ENCODE measurements at regions not wholly inside any gene's neighbourhood (a gene's known extent, or its start where the extent isn't known, plus 50 kb on each side); places are given as distances from the start of the nearest gene placed in this dataset.

DNA sequence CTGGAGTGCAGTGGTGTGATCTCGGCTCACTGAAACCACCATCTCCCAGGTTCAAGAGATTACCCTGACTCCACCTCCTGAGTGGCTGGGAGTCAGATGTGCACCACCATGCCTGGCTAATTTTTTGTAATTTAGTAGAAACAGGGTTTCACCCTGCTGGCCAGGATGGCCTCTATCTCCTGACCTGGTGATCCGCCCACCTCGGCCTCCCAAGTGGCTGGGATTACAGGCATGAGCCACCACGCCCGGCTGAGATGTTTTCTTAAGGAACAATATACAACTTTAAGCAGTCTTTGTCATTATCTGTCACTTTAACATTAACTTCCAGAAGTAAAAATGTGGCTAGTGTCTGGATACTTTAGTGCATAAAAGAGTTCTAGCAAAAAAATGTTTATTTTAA is 272.6 kb upstream of the FAT3 start:
- Histone ChIP-seq H3K9ac (ENCODE audit: low read length in 5 of 5) (no peak overlapping the region), H3K9me3 (ENCODE audit: control insufficient read depth in 5 of 5, low read length in 5 of 5) (peaks cover 0 to 7% (median 0%) of the 10 kb centered on the region in 5 donors), H3K4me1 (ENCODE audit: control insufficient read depth in 5 of 5, insufficient read depth in 5 of 5, low read length in 5 of 5) (peaks cover 0 to 9% (median 7%) of the 10 kb centered on the region in 5 donors), H3K27me3 (ENCODE audit: control insufficient read depth in 5 of 5, insufficient read depth in 4 of 5, low read length in 5 of 5) (no peaks in the 10 kb centered on the region), H3K4me3 (ENCODE audit: low read depth in 1 of 5, low read length in 5 of 5) (no peak overlapping the region), H3K27ac (ENCODE audit: low read depth, low read length) (no peak overlapping the region), H3K36me3 (ENCODE audit: control insufficient read depth in 5 of 5, insufficient read depth in 5 of 5, low read length in 5 of 5) (no peaks in the 10 kb centered on the region)

- Histone ChIP-seq H3K9ac (ENCODE audit: low read length in 5 of 5) (no peak overlapping the region), H3K36me3 (ENCODE audit: control insufficient read depth in 5 of 5, insufficient read depth in 5 of 5, low read length in 5 of 5) (no peaks in the 10 kb centered on the region), H3K27ac (ENCODE audit: low read depth, low read length) (no peak overlapping the region), H3K4me3 (ENCODE audit: low read depth in 1 of 5, low read length in 5 of 5) (no peak overlapping the region), H3K9me3 (ENCODE audit: control insufficient read depth in 5 of 5, low read length in 5 of 5) (no peaks in the 10 kb centered on the region), H3K4me1 (ENCODE audit: control insufficient read depth in 5 of 5, insufficient read depth in 5 of 5, low read length in 5 of 5) (peaks cover 0 to 17% (median 14%) of the 10 kb centered on the region in 5 donors), H3K27me3 (ENCODE audit: control insufficient read depth in 5 of 5, insufficient read depth in 4 of 5, low read length in 5 of 5) (no peaks in the 10 kb centered on the region)
These were observed 277.3 kb upstream of the FAT3 start for GRCh38 chr11:91947215-91947820.

DNA sequence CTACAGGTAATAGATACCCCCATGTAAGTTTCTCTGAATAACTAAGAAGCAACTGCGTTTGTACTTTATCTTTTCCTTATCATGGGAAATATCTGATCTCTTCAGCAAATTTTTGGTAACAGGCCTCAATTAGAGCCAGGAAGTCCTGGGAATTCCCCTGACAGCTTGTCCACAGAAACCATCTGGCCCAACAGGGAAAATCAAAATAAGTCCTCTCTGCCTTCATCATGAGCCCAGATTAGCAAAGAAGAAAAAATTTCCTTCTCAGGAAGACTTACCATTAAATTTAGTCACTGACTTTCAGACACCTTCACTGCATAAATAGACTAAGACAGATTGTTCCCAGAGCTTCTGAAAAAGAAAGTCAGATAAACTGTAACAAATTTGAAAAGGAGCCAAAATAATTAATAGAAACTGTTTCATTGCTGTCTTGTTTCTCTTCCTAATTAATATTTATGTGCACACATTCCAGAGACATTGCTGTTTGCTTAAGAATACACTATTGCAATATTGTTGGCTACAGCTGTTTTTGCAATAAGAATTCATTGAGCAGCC is 278.1 kb upstream of the FAT3 start:
- no peak overlapping the region for H3K4me3 ChIP-seq (ENCODE audit: low read depth in 1 of 5, low read length in 5 of 5)
- H3K36me3 ChIP-seq (ENCODE audit: control insufficient read depth in 5 of 5, insufficient read depth in 5 of 5, low read length in 5 of 5): no peaks in the 10 kb centered on the region
- no peak overlapping the region for H3K9ac ChIP-seq (ENCODE audit: low read length in 5 of 5)
- H3K4me1 ChIP-seq (ENCODE audit: control insufficient read depth in 5 of 5, insufficient read depth in 5 of 5, low read length in 5 of 5): peaks cover 0 to 17% (median 14%) of the 10 kb centered on the region in 5 donors
- H3K27ac ChIP-seq (ENCODE audit: low read depth, low read length): peak overlapping the region; percentile 2
- no peaks in the 10 kb centered on the region for H3K9me3 ChIP-seq (ENCODE audit: control insufficient read depth in 5 of 5, low read length in 5 of 5)
- no peaks in the 10 kb centered on the region for H3K27me3 ChIP-seq (ENCODE audit: control insufficient read depth in 5 of 5, insufficient read depth in 4 of 5, low read length in 5 of 5)

- H3K36me3 ChIP-seq (ENCODE audit: control insufficient read depth in 5 of 5, insufficient read depth in 5 of 5, low read length in 5 of 5): no peaks in the 10 kb centered on the region
- no peaks in the 10 kb centered on the region for H3K27me3 ChIP-seq (ENCODE audit: control insufficient read depth in 5 of 5, insufficient read depth in 4 of 5, low read length in 5 of 5)
- H3K4me1 ChIP-seq (ENCODE audit: control insufficient read depth in 5 of 5, insufficient read depth in 5 of 5, low read length in 5 of 5): peaks cover 0 to 13% (median 7%) of the 10 kb centered on the region in 5 donors
- no peak overlapping the region for H3K27ac ChIP-seq (ENCODE audit: low read depth, low read length)
- no peaks in the 10 kb centered on the region for H3K9me3 ChIP-seq (ENCODE audit: control insufficient read depth in 5 of 5, low read length in 5 of 5)
- H3K9ac ChIP-seq (ENCODE audit: low read length in 5 of 5): no peak overlapping the region
- no peak overlapping the region for H3K4me3 ChIP-seq (ENCODE audit: low read depth in 1 of 5, low read length in 5 of 5)
These were observed 289.5 kb upstream of the FAT3 start for GRCh38 chr11:91935120-91935519.

DNA sequence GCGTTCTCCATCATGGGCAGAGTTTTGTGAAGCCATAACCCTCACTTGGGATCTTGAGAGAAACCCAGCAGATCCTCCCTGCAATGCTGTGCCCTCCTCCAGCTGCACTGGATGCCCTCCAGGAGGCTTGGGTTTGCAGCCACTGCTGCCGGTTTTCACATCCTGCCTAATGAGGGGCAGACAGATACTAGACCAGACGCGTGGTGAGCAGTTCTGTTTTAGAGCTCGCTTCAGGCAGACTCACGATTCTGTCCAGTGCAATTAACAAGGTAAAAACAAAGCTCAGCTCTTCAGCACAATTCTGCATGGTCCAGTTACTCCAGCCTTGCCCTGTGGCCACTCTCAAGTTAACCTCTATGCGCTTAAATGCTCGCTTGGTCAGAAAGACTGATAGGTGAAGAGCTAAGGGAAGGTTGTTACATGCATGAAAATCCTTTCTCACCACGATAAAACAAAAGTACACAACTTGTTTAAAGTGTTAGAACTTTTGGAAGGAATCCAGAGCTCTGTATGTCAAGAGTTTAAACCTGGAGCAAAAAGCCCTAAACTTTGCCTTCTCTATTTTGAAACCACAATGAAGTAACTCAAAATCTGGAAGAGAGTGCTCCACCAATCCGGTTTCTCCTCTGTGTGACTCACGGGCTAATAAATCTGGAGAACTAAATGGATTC is 292.3 kb upstream of the FAT3 start:
- Histone ChIP-seq H3K9ac (ENCODE audit: low read length in 5 of 5) (no peak overlapping the region), H3K9me3 (ENCODE audit: control insufficient read depth in 5 of 5, low read length in 5 of 5) (no peaks in the 10 kb centered on the region), H3K4me1 (ENCODE audit: control insufficient read depth in 5 of 5, insufficient read depth in 5 of 5, low read length in 5 of 5) (peaks cover 0 to 16% (median 7%) of the 10 kb centered on the region in 5 donors), H3K27me3 (ENCODE audit: control insufficient read depth in 5 of 5, insufficient read depth in 4 of 5, low read length in 5 of 5) (no peaks in the 10 kb centered on the region), H3K36me3 (ENCODE audit: control insufficient read depth in 5 of 5, insufficient read depth in 5 of 5, low read length in 5 of 5) (no peaks in the 10 kb centered on the region), H3K27ac (ENCODE audit: low read depth, low read length) (no peak overlapping the region), H3K4me3 (ENCODE audit: low read depth in 1 of 5, low read length in 5 of 5) (peak overlapping the region in 1 of 5 donors; percentile 31)

DNA sequence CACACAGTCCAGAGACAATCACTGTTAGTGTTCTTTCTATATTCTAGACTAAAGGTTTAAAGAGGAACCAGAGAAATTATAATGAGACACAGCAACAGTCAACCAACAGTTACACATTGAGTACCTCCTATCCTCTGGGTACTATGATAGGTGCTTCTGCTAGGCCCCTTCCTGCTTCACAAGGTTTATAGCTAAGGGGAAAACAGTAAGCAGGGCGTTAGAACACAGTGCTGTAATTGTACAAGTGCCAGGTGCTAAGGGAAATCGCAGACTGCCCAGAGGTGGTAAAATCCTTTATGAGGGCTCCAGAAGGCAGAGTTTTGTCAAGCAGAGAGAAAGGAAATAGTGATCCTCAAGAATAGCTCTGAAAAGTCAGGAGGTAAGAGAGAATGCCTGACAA is 297.2 kb upstream of the FAT3 start:
- Histone ChIP-seq H3K27me3 (ENCODE audit: control insufficient read depth in 5 of 5, insufficient read depth in 4 of 5, low read length in 5 of 5) (no peaks in the 10 kb centered on the region), H3K27ac (ENCODE audit: low read depth, low read length) (no peak overlapping the region), H3K9me3 (ENCODE audit: control insufficient read depth in 5 of 5, low read length in 5 of 5) (no peaks in the 10 kb centered on the region), H3K9ac (ENCODE audit: low read length in 5 of 5) (no peak overlapping the region), H3K4me3 (ENCODE audit: low read depth in 1 of 5, low read length in 5 of 5) (no peak overlapping the region), H3K36me3 (ENCODE audit: control insufficient read depth in 5 of 5, insufficient read depth in 5 of 5, low read length in 5 of 5) (no peaks in the 10 kb centered on the region), H3K4me1 (ENCODE audit: control insufficient read depth in 5 of 5, insufficient read depth in 5 of 5, low read length in 5 of 5) (peaks cover 0 to 20% (median 6%) of the 10 kb centered on the region in 5 donors)

DNA sequence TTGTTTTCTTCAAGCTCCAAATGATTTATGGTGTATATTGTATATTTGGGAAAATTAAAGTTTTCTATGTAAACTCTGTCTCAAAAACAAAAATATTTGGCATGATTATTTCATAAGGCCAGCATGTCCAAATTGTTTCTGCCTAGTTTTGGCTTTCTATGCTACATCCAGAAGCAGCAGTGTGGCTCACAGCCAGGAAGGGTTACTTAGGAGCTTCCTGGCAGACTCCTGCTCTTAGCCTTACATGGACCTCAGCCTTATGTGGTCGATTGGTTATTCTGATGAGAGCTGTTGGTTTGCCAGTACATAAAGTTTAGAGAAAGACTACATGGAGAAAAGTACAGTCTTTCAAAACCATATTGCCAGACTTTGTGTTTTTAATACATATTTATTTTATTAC is 297.7 kb upstream of the FAT3 start:
- Histone ChIP-seq H3K27me3 (ENCODE audit: control insufficient read depth in 5 of 5, insufficient read depth in 4 of 5, low read length in 5 of 5) (no peaks in the 10 kb centered on the region), H3K9me3 (ENCODE audit: control insufficient read depth in 5 of 5, low read length in 5 of 5) (no peaks in the 10 kb centered on the region), H3K4me3 (ENCODE audit: low read depth in 1 of 5, low read length in 5 of 5) (no peak overlapping the region), H3K9ac (ENCODE audit: low read length in 5 of 5) (no peak overlapping the region), H3K27ac (ENCODE audit: low read depth, low read length) (no peak overlapping the region), H3K4me1 (ENCODE audit: control insufficient read depth in 5 of 5, insufficient read depth in 5 of 5, low read length in 5 of 5) (peaks cover 0 to 15% (median 2%) of the 10 kb centered on the region in 5 donors), H3K36me3 (ENCODE audit: control insufficient read depth in 5 of 5, insufficient read depth in 5 of 5, low read length in 5 of 5) (no peaks in the 10 kb centered on the region)

DNA sequence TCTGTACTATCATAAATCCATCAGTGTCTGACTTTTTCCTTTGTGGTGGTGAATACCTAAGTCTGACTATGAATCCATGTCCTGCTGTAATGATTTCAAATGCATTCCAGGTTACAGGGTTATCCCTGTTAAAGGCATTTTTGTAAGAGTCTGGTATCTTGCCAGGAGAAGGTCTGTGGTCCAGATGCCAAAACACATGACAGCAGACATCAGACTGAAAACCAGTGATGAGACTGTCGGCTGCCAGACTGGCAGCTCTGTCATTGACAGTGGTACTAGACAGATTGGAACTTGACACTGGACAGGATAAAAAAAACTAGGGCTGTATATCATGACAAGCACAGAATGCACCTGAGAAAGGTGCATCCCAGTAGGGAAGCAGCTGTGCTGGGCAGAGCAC is 301.8 kb upstream of the FAT3 start:
- Histone ChIP-seq H3K4me1 (ENCODE audit: control insufficient read depth in 5 of 5, insufficient read depth in 5 of 5, low read length in 5 of 5) (peaks cover 0 to 12% (median 0%) of the 10 kb centered on the region in 5 donors), H3K27me3 (ENCODE audit: control insufficient read depth in 5 of 5, insufficient read depth in 4 of 5, low read length in 5 of 5) (no peaks in the 10 kb centered on the region), H3K9ac (ENCODE audit: low read length in 5 of 5) (no peak overlapping the region), H3K4me3 (ENCODE audit: low read depth in 1 of 5, low read length in 5 of 5) (no peak overlapping the region), H3K36me3 (ENCODE audit: control insufficient read depth in 5 of 5, insufficient read depth in 5 of 5, low read length in 5 of 5) (no peaks in the 10 kb centered on the region), H3K27ac (ENCODE audit: low read depth, low read length) (no peak overlapping the region), H3K9me3 (ENCODE audit: control insufficient read depth in 5 of 5, low read length in 5 of 5) (no peaks in the 10 kb centered on the region)

GRCh38 chr11:91921974-91922373 is 302.6 kb upstream of the FAT3 start:
- H3K4me1 ChIP-seq (ENCODE audit: control insufficient read depth in 5 of 5, insufficient read depth in 5 of 5, low read length in 5 of 5): peaks cover 0 to 5% (median 0%) of the 10 kb centered on the region in 5 donors
- no peaks in the 10 kb centered on the region for H3K36me3 ChIP-seq (ENCODE audit: control insufficient read depth in 5 of 5, insufficient read depth in 5 of 5, low read length in 5 of 5)
- no peaks in the 10 kb centered on the region for H3K27me3 ChIP-seq (ENCODE audit: control insufficient read depth in 5 of 5, insufficient read depth in 4 of 5, low read length in 5 of 5)
- no peaks in the 10 kb centered on the region for H3K9me3 ChIP-seq (ENCODE audit: control insufficient read depth in 5 of 5, low read length in 5 of 5)
- no peak overlapping the region for H3K9ac ChIP-seq (ENCODE audit: low read length in 5 of 5)
- no peak overlapping the region for H3K27ac ChIP-seq (ENCODE audit: low read depth, low read length)
- H3K4me3 ChIP-seq (ENCODE audit: low read depth in 1 of 5, low read length in 5 of 5): no peak overlapping the region

GRCh38 chr11:91913407-91913806 is 311.2 kb upstream of the FAT3 start:
- Histone ChIP-seq H3K27ac (ENCODE audit: low read depth, low read length) (no peak overlapping the region), H3K4me3 (ENCODE audit: low read depth in 1 of 5, low read length in 5 of 5) (no peak overlapping the region), H3K9me3 (ENCODE audit: control insufficient read depth in 5 of 5, low read length in 5 of 5) (no peaks in the 10 kb centered on the region)

More at GRCh38 chr11:91913407-91913806, 311.2 kb upstream of the FAT3 start:
- Histone ChIP-seq H3K4me1 (ENCODE audit: control insufficient read depth in 5 of 5, insufficient read depth in 5 of 5, low read length in 5 of 5) (no peaks in the 10 kb centered on the region), H3K9ac (ENCODE audit: low read length in 5 of 5) (no peak overlapping the region), H3K36me3 (ENCODE audit: control insufficient read depth in 5 of 5, insufficient read depth in 5 of 5, low read length in 5 of 5) (no peaks in the 10 kb centered on the region), H3K27me3 (ENCODE audit: control insufficient read depth in 5 of 5, insufficient read depth in 4 of 5, low read length in 5 of 5) (no peaks in the 10 kb centered on the region)
